MM.1S (cell line): ENCODE measurements at regions not wholly inside any gene's neighbourhood (a gene's known extent, or its start where the extent isn't known, plus 50 kb on each side); places are given as distances from the start of the nearest gene placed in this dataset.

Experiments used
- DNase-seq: peaks from one replicate; pipeline ENCODE4 v3.0.0-alpha.2; 2015
- H2AFZ ChIP-seq: fragments of 300-600 bp; sonication (generic); 2 replicates; pipeline ENCODE4 v1.6.0; 2016; ENCODE audit warnings: antibody characterized with exemption, low read length
- H3F3A ChIP-seq: fragments of 300-600 bp; sonication (generic); 2 replicates; pipeline ENCODE4 v1.6.1; 2016; ENCODE audit warnings: mild to moderate bottlenecking, antibody characterized with exemption, low read length, moderate library complexity, mixed read lengths; ENCODE audit not compliant: insufficient read depth
- H3K27ac ChIP-seq: fragments of 300-600 bp; sonication (generic); 2 replicates; pipeline ENCODE4 v1.5.1; 2016; ENCODE audit warnings: mild to moderate bottlenecking, low read length
- H3K27me3 ChIP-seq: fragments of 300-600 bp; sonication (generic); replicated peaks from 2 replicates; pipeline ENCODE4 v1.6.0; 2016; ENCODE audit warnings: low read length; ENCODE audit not compliant: insufficient read depth
- H3K36me3 ChIP-seq: fragments of 300-600 bp; sonication (generic); replicated peaks from 2 replicates; pipeline ENCODE4 v1.6.1; 2016; ENCODE audit warnings: mild to moderate bottlenecking, low read length, mixed read lengths; ENCODE audit not compliant: insufficient read depth
- H3K4me1 ChIP-seq: fragments of 300-600 bp; sonication (generic); 2 replicates; pipeline ENCODE4 v1.6.1; 2016; ENCODE audit warnings: low read length, mixed read lengths
- H3K4me2 ChIP-seq: fragments of 300-600 bp; sonication (generic); 2 replicates; pipeline ENCODE4 v1.6.0; 2016; ENCODE audit warnings: low read depth, low read length
- H3K4me3 ChIP-seq: fragments of 300-600 bp; sonication (generic); 2 replicates; pipeline ENCODE4 v1.5.1; 2016; ENCODE audit warnings: low read length, mixed read lengths
- H3K79me2 ChIP-seq: fragments of 300-600 bp; sonication (generic); 2 replicates; pipeline ENCODE4 v1.6.1; 2016; ENCODE audit warnings: mixed run types, low read length, mixed read lengths
- H3K9ac ChIP-seq: fragments of 300-600 bp; sonication (generic); 2 replicates; pipeline ENCODE4 v1.6.1; 2016; ENCODE audit warnings: low read length, mixed read lengths
- H3K9me2 ChIP-seq: fragments of 300-600 bp; sonication (generic); replicated peaks from 2 replicates; pipeline ENCODE4 v1.6.1; 2016; ENCODE audit warnings: mild to moderate bottlenecking, low read length, mixed read lengths; ENCODE audit not compliant: insufficient read depth
- H3K9me3 ChIP-seq: fragments of 300-600 bp; sonication (generic); replicated peaks from 2 replicates; pipeline ENCODE4 v1.6.1; 2016; ENCODE audit warnings: mild to moderate bottlenecking, low read length, mixed read lengths; ENCODE audit not compliant: insufficient read depth
- H4K20me1 ChIP-seq: fragments of 300-600 bp; sonication (generic); 2 replicates; pipeline ENCODE4 v1.6.1; 2016; ENCODE audit warnings: mild to moderate bottlenecking, low read length, moderate library complexity, mixed read lengths; ENCODE audit not compliant: insufficient read depth
- EZH2 ChIP-seq: fragments of 300-600 bp; sonication (generic); optimal IDR thresholded peaks from 2 replicates; pipeline ENCODE3; 2017; ENCODE audit warnings: low read depth, mild to moderate bottlenecking, antibody characterized with exemption, low read length, mixed read lengths
- EZH2phosphoT487 ChIP-seq: fragments of 300-600 bp; sonication (generic); IDR thresholded peaks from 2 replicates; pipeline ENCODE4 v1.6.1; 2018; ENCODE audit warnings: antibody characterized with exemption, low read length
- TF ChIP-seq, protein P1 (sequence below): fragments of 300-600 bp; sonication (generic); IDR thresholded peaks from 2 replicates; pipeline ENCODE4 v1.5.1; 2016; ENCODE audit warnings: antibody characterized with exemption, low read length, mixed read lengths

GRCh38 chr1:216793303-216793702 lies 70.1 kb upstream of the ESRRG start:
- H3K9ac ChIP-seq, result no peak overlapping the region
- H3K79me2 ChIP-seq, result no peaks in the 10 kb centered on the region
- no peak overlapping the region for H3K4me2 ChIP-seq
- no peaks in the 10 kb centered on the region for H4K20me1 ChIP-seq
- DNase-seq, result no peak
- no peaks in the 10 kb centered on the region for H3K36me3 ChIP-seq
- TF ChIP-seq EZH2phosphoT487, result no peak
- no peak for TF ChIP-seq EZH2
- TF ChIP-seq, protein P1, sequence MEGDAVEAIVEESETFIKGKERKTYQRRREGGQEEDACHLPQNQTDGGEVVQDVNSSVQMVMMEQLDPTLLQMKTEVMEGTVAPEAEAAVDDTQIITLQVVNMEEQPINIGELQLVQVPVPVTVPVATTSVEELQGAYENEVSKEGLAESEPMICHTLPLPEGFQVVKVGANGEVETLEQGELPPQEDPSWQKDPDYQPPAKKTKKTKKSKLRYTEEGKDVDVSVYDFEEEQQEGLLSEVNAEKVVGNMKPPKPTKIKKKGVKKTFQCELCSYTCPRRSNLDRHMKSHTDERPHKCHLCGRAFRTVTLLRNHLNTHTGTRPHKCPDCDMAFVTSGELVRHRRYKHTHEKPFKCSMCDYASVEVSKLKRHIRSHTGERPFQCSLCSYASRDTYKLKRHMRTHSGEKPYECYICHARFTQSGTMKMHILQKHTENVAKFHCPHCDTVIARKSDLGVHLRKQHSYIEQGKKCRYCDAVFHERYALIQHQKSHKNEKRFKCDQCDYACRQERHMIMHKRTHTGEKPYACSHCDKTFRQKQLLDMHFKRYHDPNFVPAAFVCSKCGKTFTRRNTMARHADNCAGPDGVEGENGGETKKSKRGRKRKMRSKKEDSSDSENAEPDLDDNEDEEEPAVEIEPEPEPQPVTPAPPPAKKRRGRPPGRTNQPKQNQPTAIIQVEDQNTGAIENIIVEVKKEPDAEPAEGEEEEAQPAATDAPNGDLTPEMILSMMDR, result no peak
- H3K9me3 ChIP-seq, result no peaks in the 10 kb centered on the region
- no peaks in the 10 kb centered on the region for H3K9me2 ChIP-seq
- H3F3A ChIP-seq, result no peaks in the 10 kb centered on the region
- H3K4me3 ChIP-seq, result no peak overlapping the region
- no peak overlapping the region for H3K27ac ChIP-seq
- no peak overlapping the region for H2AFZ ChIP-seq
- no peaks in the 10 kb centered on the region for H3K27me3 ChIP-seq
- H3K4me1 ChIP-seq, result no peaks in the 10 kb centered on the region

- H3K9me3 ChIP-seq, result no peaks in the 10 kb centered on the region
- no peak overlapping the region for H3K27ac ChIP-seq
- H3K4me3 ChIP-seq, result no peak overlapping the region
- H2AFZ ChIP-seq, result no peak overlapping the region
- no peaks in the 10 kb centered on the region for H4K20me1 ChIP-seq
- TF ChIP-seq EZH2phosphoT487 (no peak), EZH2 (no peak)
- TF ChIP-seq, protein P1, result no peak
- H3K79me2 ChIP-seq, result no peaks in the 10 kb centered on the region
- H3K4me2 ChIP-seq, result no peak overlapping the region
- no peaks in the 10 kb centered on the region for H3K9me2 ChIP-seq
- no peak for DNase-seq
- H3K36me3 ChIP-seq, result no peaks in the 10 kb centered on the region
- no peak overlapping the region for H3K9ac ChIP-seq
- no peaks in the 10 kb centered on the region for H3F3A ChIP-seq
- H3K27me3 ChIP-seq, result no peaks in the 10 kb centered on the region
- H3K4me1 ChIP-seq, result no peaks in the 10 kb centered on the region
Measured at GRCh38 chr1:216788671-216789070, 65.4 kb upstream of the ESRRG start.

GRCh38 chr1:216785737-216786136 lies 62.5 kb upstream of the ESRRG start:
- H3K36me3 ChIP-seq, result no peaks in the 10 kb centered on the region
- no peak for TF ChIP-seq EZH2
- TF ChIP-seq EZH2phosphoT487, result no peak
- TF ChIP-seq, protein P1, result no peak
- no peaks in the 10 kb centered on the region for H3F3A ChIP-seq
- H3K4me3 ChIP-seq, result no peak overlapping the region
- H3K27ac ChIP-seq, result no peak overlapping the region
- no peaks in the 10 kb centered on the region for H3K79me2 ChIP-seq
- no peaks in the 10 kb centered on the region for H4K20me1 ChIP-seq
- H3K4me1 ChIP-seq, result no peaks in the 10 kb centered on the region
- no peaks in the 10 kb centered on the region for H3K9me2 ChIP-seq
- no peak overlapping the region for H3K4me2 ChIP-seq
- DNase-seq, result no peak
- H2AFZ ChIP-seq, result no peak overlapping the region
- H3K9ac ChIP-seq, result no peak overlapping the region
- H3K9me3 ChIP-seq, result no peaks in the 10 kb centered on the region
- H3K27me3 ChIP-seq, result no peaks in the 10 kb centered on the region
